GM12874 (cell line): ENCODE measurements at regions not wholly inside any gene's neighbourhood (a gene's known extent, or its start where the extent isn't known, plus 50 kb on each side); places are given as distances from the start of the nearest gene placed in this dataset.

Source experiments
- TF ChIP-seq, protein P1 (sequence below): IDR thresholded peaks from 2 replicates; pipeline ENCODE4 v1.5.1; 2011; ENCODE audit warnings: low read depth, mild to moderate bottlenecking, control low read depth, low read length, moderate library complexity; ENCODE audit not compliant: insufficient read depth

DNA sequence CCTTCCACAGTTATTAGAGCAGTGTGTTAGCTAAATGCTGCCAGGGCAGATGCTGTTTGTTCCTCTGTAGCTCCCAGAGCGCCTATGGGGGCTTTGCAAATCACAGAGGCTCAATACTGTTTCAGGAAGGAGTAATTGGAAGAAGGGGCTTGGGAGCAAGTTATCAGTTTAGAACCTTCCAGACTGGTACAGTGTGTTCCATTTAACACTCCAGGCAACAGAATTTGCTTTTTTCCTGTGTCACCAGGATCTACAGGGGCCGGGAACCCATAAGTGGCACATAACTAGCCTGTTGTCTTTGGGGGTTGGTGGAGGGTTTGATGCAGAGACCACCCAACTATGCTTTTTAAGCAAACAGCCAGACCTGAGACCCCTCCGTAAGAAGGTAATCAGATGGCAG is 307.3 kb upstream of the KCNN2 start:
- TF ChIP-seq, protein P1, sequence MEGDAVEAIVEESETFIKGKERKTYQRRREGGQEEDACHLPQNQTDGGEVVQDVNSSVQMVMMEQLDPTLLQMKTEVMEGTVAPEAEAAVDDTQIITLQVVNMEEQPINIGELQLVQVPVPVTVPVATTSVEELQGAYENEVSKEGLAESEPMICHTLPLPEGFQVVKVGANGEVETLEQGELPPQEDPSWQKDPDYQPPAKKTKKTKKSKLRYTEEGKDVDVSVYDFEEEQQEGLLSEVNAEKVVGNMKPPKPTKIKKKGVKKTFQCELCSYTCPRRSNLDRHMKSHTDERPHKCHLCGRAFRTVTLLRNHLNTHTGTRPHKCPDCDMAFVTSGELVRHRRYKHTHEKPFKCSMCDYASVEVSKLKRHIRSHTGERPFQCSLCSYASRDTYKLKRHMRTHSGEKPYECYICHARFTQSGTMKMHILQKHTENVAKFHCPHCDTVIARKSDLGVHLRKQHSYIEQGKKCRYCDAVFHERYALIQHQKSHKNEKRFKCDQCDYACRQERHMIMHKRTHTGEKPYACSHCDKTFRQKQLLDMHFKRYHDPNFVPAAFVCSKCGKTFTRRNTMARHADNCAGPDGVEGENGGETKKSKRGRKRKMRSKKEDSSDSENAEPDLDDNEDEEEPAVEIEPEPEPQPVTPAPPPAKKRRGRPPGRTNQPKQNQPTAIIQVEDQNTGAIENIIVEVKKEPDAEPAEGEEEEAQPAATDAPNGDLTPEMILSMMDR: no peak

DNA sequence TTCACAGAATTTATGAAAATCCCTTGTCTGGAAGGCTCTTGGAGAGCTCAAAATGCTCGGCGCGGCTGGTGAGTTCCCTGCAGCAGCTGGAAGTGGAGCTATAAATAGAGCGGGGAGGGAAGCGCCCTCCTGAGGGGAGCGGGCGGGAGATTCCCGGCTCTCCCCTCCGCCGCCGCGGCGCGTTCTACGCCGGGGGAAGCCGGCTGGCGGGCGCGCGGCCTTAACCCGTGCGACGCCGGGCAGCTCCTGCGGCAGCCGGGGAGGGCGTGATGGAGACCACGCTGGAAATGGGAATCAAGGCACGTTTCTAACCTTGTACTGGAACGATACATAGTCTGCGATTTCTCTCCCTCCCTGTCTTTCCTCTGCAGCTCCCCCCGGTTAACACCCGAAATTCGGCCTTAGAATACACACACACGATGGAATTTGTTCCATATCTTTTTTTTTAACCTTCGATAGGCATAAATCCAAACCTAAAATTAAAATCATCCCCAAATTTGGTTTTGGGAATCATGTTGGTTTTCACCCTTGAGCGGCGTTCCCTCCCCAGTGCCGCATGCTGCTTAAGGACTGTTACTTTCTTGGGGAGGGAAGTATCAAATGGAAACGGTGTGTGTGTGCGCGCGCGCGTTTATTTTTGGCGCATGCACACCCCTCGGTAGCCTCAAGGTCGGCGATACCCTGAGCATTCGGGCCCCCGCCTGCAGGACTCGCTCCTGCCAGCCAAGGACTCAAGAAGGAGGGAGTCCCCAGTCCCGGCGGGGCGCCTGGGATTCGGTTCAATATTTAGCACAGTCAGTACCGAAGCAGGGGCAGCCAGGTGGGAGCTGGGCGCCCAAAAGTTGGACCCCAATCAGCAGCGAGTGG is 306.3 kb upstream of the KCNN2 start:
- TF ChIP-seq, protein P1: no peak

DNA sequence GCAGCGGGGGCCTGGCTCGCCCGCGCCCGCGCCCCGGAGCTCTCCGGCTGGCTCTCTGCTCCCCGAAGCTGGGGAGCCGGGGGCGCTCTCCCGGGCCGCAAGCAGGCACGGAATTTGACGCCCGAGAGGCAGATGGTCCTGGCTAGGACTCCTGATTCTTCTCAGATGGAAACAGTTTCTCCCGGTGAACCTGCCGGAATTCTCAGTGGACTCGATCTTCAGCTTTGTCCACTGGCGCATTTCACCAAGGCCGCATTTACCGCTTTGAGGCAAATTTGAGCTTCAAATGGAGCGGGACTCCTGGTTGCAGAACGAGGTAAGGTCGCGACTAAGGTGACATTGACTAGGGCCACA is 305.7 kb upstream of the KCNN2 start:
- TF ChIP-seq, protein P1: no peak

DNA sequence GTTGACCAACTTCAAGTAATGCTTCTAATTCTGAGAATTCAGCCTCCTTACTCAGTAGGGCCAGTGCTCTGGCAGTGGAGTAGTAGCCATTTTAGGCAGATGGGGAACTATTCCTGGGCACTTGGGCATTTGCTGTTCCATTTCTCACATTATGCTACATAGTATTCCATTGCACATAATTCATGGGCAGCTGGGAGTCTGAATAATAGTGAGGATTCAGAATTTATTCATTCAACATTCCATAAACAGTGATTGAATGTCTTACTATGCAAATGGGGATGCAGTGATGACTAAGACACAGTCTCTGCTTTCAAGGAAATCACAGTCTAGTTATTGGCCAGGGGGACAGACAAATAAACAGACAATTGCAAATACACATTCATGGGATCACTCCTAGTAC is 301.0 kb upstream of the KCNN2 start:
- TF ChIP-seq, protein P1: no peak

DNA sequence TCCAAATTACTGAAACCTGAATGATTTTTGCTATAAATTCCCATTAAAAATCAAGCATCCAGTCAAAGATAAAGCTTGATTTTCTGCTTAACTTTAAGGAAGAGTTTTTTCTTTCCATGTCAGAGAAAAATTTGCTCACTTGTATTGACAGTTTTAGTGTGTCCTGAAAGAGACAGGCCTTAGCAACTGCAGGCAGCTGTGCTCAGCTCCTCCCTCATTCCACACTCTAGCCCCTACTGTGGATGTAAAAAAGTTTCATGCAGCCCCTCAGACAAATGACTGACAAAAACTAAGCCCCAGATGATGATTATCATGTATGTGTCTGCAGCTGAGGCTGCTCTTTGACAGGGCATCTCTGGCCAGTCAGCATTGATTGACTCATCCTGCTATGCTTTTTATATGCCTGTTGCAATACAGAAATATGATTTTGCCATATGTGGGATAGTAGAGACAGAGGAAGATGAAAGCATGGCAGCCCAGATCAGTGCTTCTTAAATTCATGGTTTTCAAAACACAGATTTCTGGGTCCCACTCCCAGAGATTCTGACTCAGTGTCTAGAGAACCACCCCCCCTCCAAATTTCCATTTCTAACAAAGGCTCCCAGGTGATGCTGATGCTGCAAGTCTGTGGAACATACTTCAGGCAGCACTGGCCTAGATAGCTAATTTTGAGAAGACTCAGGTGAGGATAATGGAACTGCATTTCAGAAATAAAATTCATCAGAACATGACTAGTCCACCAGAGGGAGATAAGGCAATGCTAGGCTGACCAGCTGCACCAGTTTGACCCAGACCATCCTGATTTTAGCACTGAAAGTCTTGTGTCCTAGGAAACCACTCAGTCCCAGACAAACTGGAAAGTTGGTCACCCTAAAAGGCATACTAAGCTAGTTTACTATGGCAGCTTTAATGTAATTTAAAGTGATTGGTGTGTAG is 298.7 kb upstream of the KCNN2 start:
- TF ChIP-seq, protein P1: no peak

DNA sequence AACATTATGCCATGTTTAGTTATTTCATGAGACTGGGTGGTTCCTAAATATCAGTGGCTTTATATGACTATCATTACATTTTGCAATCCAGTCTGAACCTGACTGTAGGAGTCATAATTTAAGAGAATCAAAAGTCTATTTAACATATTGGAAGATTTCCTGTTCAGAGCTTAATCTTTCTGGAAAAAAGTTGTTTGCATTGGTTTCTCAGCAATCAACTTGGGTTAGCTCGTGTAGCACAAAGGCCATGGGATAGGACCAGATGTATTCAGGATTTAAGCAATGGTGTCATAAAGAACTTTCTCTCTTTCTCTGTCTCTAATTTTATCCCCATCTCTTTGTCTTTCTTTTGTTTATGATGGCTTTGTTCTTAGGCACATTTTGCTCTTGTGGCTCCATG is 296.0 kb upstream of the KCNN2 start:
- TF ChIP-seq, protein P1: no peak

DNA sequence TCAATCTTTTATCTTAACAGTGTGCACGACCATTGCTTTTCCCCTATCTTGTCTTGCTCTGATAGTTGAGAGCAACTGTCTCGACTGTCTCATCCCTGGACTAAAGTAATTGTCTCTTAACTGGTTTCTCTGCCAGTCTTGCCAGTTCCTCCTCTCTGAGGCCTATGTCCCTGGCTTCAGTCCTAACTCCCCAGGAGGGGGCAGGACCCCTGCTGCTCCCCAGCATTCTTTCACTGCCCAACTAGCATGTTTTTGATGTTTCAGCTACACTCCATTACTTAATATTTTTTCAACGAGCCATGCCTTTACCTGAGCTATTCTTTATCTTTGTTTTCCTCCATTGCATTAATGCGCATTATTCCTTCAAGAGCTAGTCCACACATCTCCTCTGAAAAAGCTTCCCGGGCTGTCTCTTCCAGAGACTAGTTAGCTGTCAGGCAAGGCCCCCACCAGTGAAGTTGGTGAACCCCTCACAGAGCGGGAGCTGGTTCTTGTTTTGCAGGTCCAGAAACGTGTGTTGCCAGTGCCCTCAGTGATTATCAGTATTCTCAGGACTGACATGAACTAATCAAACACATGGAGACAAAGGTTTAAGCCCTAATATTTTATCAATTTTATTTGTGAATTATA is 291.7 kb upstream of the KCNN2 start:
- TF ChIP-seq, protein P1: no peak
